WTC11 (cell line): ENCODE measurements at regions not wholly inside any gene's neighbourhood (a gene's known extent, or its start where the extent isn't known, plus 50 kb on each side); places are given as distances from the start of the nearest gene placed in this dataset.

ENCODE experiments used
- CTCF ChIP-seq: fragments of 200-600 bp; IDR thresholded peaks from 2 replicates; pipeline ENCODE4 v1.8.0; 2022; ENCODE audit warnings: antibody characterized with exemption
- SMAD4 ChIP-seq: sonication (generic); formaldehyde crosslinking; IDR thresholded peaks from 2 replicates; pipeline ENCODE4 v1.8.0; 2022; ENCODE audit warnings: mild to moderate bottlenecking, missing genetic modification reagents
- ZNF232 ChIP-seq: sonication (generic); formaldehyde crosslinking; IDR thresholded peaks from 2 replicates; pipeline ENCODE4 v1.8.0; 2022; ENCODE audit warnings: mild to moderate bottlenecking, missing genetic modification reagents

- TF ChIP-seq SMAD4 (CRISPR knock-in tag): no peak
- no peak for TF ChIP-seq CTCF
- TF ChIP-seq ZNF232 (CRISPR knock-in tag): no peak
Measured at GRCh38 chr22:48781391-48781790, 1046.3 kb downstream of the BRD1 start.
